ENCODE measurements at regions not wholly inside any gene's neighbourhood (a gene's known extent, or its start where the extent isn't known, plus 50 kb on each side); places are given as distances from the start of the nearest gene placed in this dataset.

DNA sequence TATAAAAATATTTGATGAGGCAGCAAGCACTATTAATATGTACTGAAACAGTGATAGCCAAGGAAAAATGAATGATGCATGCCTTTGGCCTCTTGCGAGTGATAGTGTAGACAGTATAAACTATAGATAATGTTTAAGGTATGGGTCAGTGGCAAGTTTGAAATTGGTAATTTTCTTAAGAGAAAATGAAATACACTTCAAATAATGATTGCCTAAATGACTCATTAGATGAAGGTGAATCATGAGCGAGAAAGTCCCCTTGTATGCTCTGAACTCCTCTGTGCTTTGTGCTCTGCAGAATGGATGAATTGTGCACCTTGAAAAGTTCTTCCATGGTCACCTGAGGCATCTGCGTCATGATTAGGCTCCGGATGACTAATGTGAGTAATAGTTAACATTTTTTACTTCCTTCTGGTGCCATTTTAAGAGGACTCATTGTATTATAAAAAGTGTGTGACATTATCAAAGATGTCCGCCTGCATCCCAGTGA lies 84.9 kb upstream of the RTL1 start:
- TF ChIP-seq POLR2A (IDR thresholded peaks at IDR 0.05; ENCODE audit: low read length): no peak
- no peak for TF ChIP-seq GATA1 (IDR thresholded peaks at IDR 0.05; ENCODE audit: low read depth, low read length)
